Activated CD8-positive, alpha-beta memory T cell treated with anti-CD3 and anti-CD28 coated beads, Interleukin-2, amount 50 U/mL, for 24 hours (primary cell): ENCODE measurements at regions not wholly inside any gene's neighbourhood (a gene's known extent, or its start where the extent isn't known, plus 50 kb on each side); places are given as distances from the start of the nearest gene placed in this dataset.

Source experiments
- DNase-seq: peaks from one replicate; pipeline ENCODE4 v3.0.0-alpha.2; 2020; ENCODE audit errors: extremely low read depth

GRCh38 chr10:131626274-131626673 lies 274.5 kb upstream of the PPP2R2D start:
- DNase-seq: no peak

GRCh38 chr10:131629026-131629770 lies 271.6 kb upstream of the PPP2R2D start:
- no peak for DNase-seq

GRCh38 chr10:131630772-131631258 lies 270.0 kb upstream of the PPP2R2D start:
- DNase-seq: no peak

GRCh38 chr10:131631619-131632018 lies 269.2 kb upstream of the PPP2R2D start:
- no peak for DNase-seq

- DNase-seq: no peak
These were observed 265.2 kb upstream of the PPP2R2D start for GRCh38 chr10:131635564-131636015.

GRCh38 chr10:131636116-131636515 lies 264.7 kb upstream of the PPP2R2D start:
- DNase-seq: no peak

GRCh38 chr10:131636841-131637724 lies 263.7 kb upstream of the PPP2R2D start:
- no peak for DNase-seq

- DNase-seq: no peak
These were observed 262.5 kb upstream of the PPP2R2D start for GRCh38 chr10:131638049-131638879.

GRCh38 chr10:131638880-131639278 lies 261.9 kb upstream of the PPP2R2D start:
- DNase-seq: no peak

GRCh38 chr10:131640045-131640644 lies 260.7 kb upstream of the PPP2R2D start:
- no peak for DNase-seq

GRCh38 chr10:131641231-131641630 lies 259.6 kb upstream of the PPP2R2D start:
- no peak for DNase-seq

- no peak for DNase-seq
These were observed 258.9 kb upstream of the PPP2R2D start for GRCh38 chr10:131641898-131642297.

GRCh38 chr10:131642966-131643365 lies 257.8 kb upstream of the PPP2R2D start:
- DNase-seq: no peak

GRCh38 chr10:131644289-131644688 lies 256.5 kb upstream of the PPP2R2D start:
- DNase-seq: no peak

- DNase-seq: no peak
These were observed 255.7 kb upstream of the PPP2R2D start for GRCh38 chr10:131644864-131645658.

GRCh38 chr10:131645756-131646155 lies 255.1 kb upstream of the PPP2R2D start:
- no peak for DNase-seq

GRCh38 chr10:131646551-131647525 lies 254.0 kb upstream of the PPP2R2D start:
- no peak for DNase-seq

- DNase-seq: no peak
These were observed 253.0 kb upstream of the PPP2R2D start for GRCh38 chr10:131647789-131648188.

- DNase-seq: no peak
These were observed 252.3 kb upstream of the PPP2R2D start for GRCh38 chr10:131648386-131649020.
